HEK293 (cell line): ENCODE measurements at regions not wholly inside any gene's neighbourhood (a gene's known extent, or its start where the extent isn't known, plus 50 kb on each side); places are given as distances from the start of the nearest gene placed in this dataset.

Experiments used
- CTCF ChIA-PET: fragments of 350-600 bp; formaldehyde crosslinking; extraction: SDS; loops from one replicate; lab custom pipeline; 2021; ENCODE audit warnings: antibody characterized with exemption; lab: Yijun Ruan, JAX
- POLR2A ChIA-PET: fragments of 300-600 bp; formaldehyde crosslinking; extraction: SDS; loops from one replicate; lab custom pipeline; 2020; ENCODE audit warnings: antibody characterized with exemption, inconsistent platforms; lab: Yijun Ruan, JAX
- H3K27ac ChIP-seq: fragments of 200-500 bp; sonication (Bioruptor generic); 2 replicates; pipeline ENCODE4 v1.5.1; 2014; ENCODE audit warnings: low read depth, low read length, control low read depth, inconsistent platforms; ENCODE audit errors: extremely low read depth
- H3K36me3 ChIP-seq, 2 experiments: fragments of 200-500 bp in 1 of 2; sonication (Bioruptor generic) in 1 of 2; 1 replicate in 1 of 2; 2 replicates in 1 of 2; pipeline ENCODE4 v1.5.1; 2014 to 2017; ENCODE audit warnings: inconsistent platforms in 2 of 2, low read length in 2 of 2; ENCODE audit not compliant: control insufficient read depth in 2 of 2, insufficient read depth in 1 of 2
- H3K4me1 ChIP-seq: fragments of 200-500 bp; sonication (Bioruptor generic); 2 replicates; pipeline ENCODE4 v1.5.1; 2014; ENCODE audit warnings: mild to moderate bottlenecking, low read length, inconsistent platforms; ENCODE audit not compliant: control insufficient read depth, insufficient read depth
- H3K4me3 ChIP-seq: 2 replicates; pipeline ENCODE4 v1.5.1; 2011; ENCODE audit warnings: low read depth, mild to moderate bottlenecking, control low read depth, low read length, moderate library complexity
- H3K9me3 ChIP-seq: fragments of 200-500 bp; sonication (Bioruptor generic); 2 replicates; pipeline ENCODE4 v1.5.1; 2014; ENCODE audit warnings: low read depth, low read length, inconsistent platforms; ENCODE audit not compliant: control insufficient read depth, insufficient read depth
- BCL11B ChIP-seq: fragments of 450-650 bp; formaldehyde crosslinking; IDR thresholded peaks from 2 replicates; pipeline ENCODE4 v1.5.1; 2016; ENCODE audit warnings: low read depth, missing biosample characterization, missing genetic modification characterization
- HIC1 ChIP-seq: fragments of 450-650 bp; formaldehyde crosslinking; IDR thresholded peaks from 2 replicates; pipeline ENCODE4 v1.5.1; 2016; ENCODE audit warnings: missing biosample characterization, missing genetic modification characterization
- HOXA7 ChIP-seq: sonication (generic); formaldehyde crosslinking; IDR thresholded peaks from 2 replicates; pipeline ENCODE4 v1.8.1; 2022; ENCODE audit warnings: missing genetic modification reagents, borderline replicate concordance
- IKZF3 ChIP-seq: fragments of 450-650 bp; IDR thresholded peaks from 2 replicates; pipeline ENCODE4 v1.5.0; 2018; ENCODE audit warnings: missing biosample characterization, mild to moderate bottlenecking, missing genetic modification characterization, moderate library complexity
- KLF8 ChIP-seq: fragments of 450-650 bp; formaldehyde crosslinking; IDR thresholded peaks from 2 replicates; pipeline ENCODE4 v1.5.1; 2016; ENCODE audit warnings: missing biosample characterization, missing genetic modification characterization
- TRIM28 ChIP-seq: IDR thresholded peaks from 2 replicates; pipeline ENCODE4 v1.6.1; 2011; ENCODE audit warnings: low read length, control low read depth, borderline replicate concordance
- WT1 ChIP-seq: fragments of 450-650 bp; formaldehyde crosslinking; IDR thresholded peaks from 2 replicates; pipeline ENCODE4 v1.5.1; 2016; ENCODE audit warnings: missing biosample characterization, missing genetic modification characterization
- ZBTB48 ChIP-seq: fragments of 450-650 bp; formaldehyde crosslinking; IDR thresholded peaks from 2 replicates; pipeline ENCODE4 v1.5.1; 2016; ENCODE audit warnings: missing biosample characterization, missing genetic modification characterization
- ZNF10 ChIP-seq: fragments of 450-650 bp; formaldehyde crosslinking; IDR thresholded peaks from 2 replicates; pipeline ENCODE4 v1.5.1; 2017; ENCODE audit warnings: missing biosample characterization, missing genetic modification characterization
- ZNF121 ChIP-seq: fragments of 450-650 bp; formaldehyde crosslinking; IDR thresholded peaks from 2 replicates; pipeline ENCODE4 v1.5.1; 2016; ENCODE audit warnings: missing biosample characterization, missing genetic modification characterization
- ZNF132 ChIP-seq: fragments of 450-650 bp; formaldehyde crosslinking; IDR thresholded peaks from 2 replicates; pipeline ENCODE4 v1.5.1; 2017; ENCODE audit warnings: missing biosample characterization, missing genetic modification characterization, borderline replicate concordance
- ZNF221 ChIP-seq: fragments of 450-650 bp; formaldehyde crosslinking; IDR thresholded peaks from 2 replicates; pipeline ENCODE4 v1.5.1; 2017; ENCODE audit warnings: missing biosample characterization, missing genetic modification characterization, borderline replicate concordance
- ZNF223 ChIP-seq: fragments of 450-650 bp; formaldehyde crosslinking; IDR thresholded peaks from 2 replicates; pipeline ENCODE4 v1.5.1; 2016; ENCODE audit warnings: missing biosample characterization, missing genetic modification characterization
- ZNF645 ChIP-seq: fragments of 450-650 bp; formaldehyde crosslinking; IDR thresholded peaks from 2 replicates; pipeline ENCODE4; 2016; ENCODE audit warnings: missing biosample characterization, missing genetic modification characterization
- ZNF654 ChIP-seq: fragments of 450-650 bp; formaldehyde crosslinking; IDR thresholded peaks from 2 replicates; pipeline ENCODE4 v1.5.1; 2016; ENCODE audit warnings: low read depth, missing biosample characterization, missing genetic modification characterization
- TF ChIP-seq, protein P1 (sequence below): fragments of 450-650 bp; formaldehyde crosslinking; IDR thresholded peaks from 2 replicates; pipeline ENCODE4 v1.5.1; 2017; ENCODE audit warnings: missing biosample characterization, missing genetic modification characterization
- TF ChIP-seq, protein P2 (sequence below): fragments of 450-650 bp; formaldehyde crosslinking; conservative IDR thresholded peaks from 2 replicates; pipeline ENCODE4 v1.5.1; 2016; ENCODE audit warnings: low read depth, missing biosample characterization, missing genetic modification characterization

- Histone ChIP-seq H3K27ac (no peak overlapping the region), H3K9me3 (no peaks in the 10 kb centered on the region), H3K36me3 (no peaks in the 10 kb centered on the region), H3K4me1 (no peaks in the 10 kb centered on the region), H3K4me3 (no peak overlapping the region)
- ChIA-PET CTCF (interaction anchor here (0.6 to 1.3 kb wide), 3 partner anchors 10 to 434 kb away, joined by 3 to 5 read pairs (median 3); no protein-coding TSS in a partner anchor), POLR2A (interaction anchor here (0.5 kb wide), 1 partner anchor 780 kb away, joined by 10 read pairs; no protein-coding TSS in a partner anchor)
- TF ChIP-seq BCL11B (tag by site-specific recombination) = no peak
- TF ChIP-seq HOXA7 (CRISPR knock-in tag) = no peak
- TF ChIP-seq ZNF645 = no peak
- TF ChIP-seq ZNF10 = no peak
- no peak for TF ChIP-seq ZNF654 (tag by site-specific recombination)
- TF ChIP-seq ZNF223 (tag by site-specific recombination) = no peak
- TF ChIP-seq ZNF121 (tag by site-specific recombination) = no peak
Observed at GRCh38 chr6:168804331-168804730, 363.3 kb downstream of the SMOC2 start.

GRCh38 chr6:168803874-168804273 is 362.9 kb downstream of the SMOC2 start:
- ChIA-PET POLR2A (interaction anchor here (0.5 kb wide), 1 partner anchor 780 kb away, joined by 10 read pairs; no protein-coding TSS in a partner anchor), CTCF (interaction anchor here (0.6 to 1.3 kb wide), 3 partner anchors 10 to 433 kb away, joined by 3 to 5 read pairs (median 3); no protein-coding TSS in a partner anchor)
- H3K4me1 ChIP-seq = no peaks in the 10 kb centered on the region
- H3K4me3 ChIP-seq = no peak overlapping the region
- H3K9me3 ChIP-seq = no peaks in the 10 kb centered on the region
- H3K36me3 ChIP-seq = no peaks in the 10 kb centered on the region
- H3K27ac ChIP-seq = no peak overlapping the region
- TF ChIP-seq ZNF221 (tag by site-specific recombination) = no peak
- TF ChIP-seq HIC1 (tag by site-specific recombination) = no peak
- TF ChIP-seq ZBTB48 = no peak
- no peak for TF ChIP-seq KLF8 (tag by site-specific recombination)
- TF ChIP-seq TRIM28 = no peak
- TF ChIP-seq IKZF3 (tag by site-specific recombination) = no peak

GRCh38 chr6:168799067-168799466 is 358.1 kb downstream of the SMOC2 start:
- H3K36me3 ChIP-seq = no peaks in the 10 kb centered on the region
- CTCF ChIA-PET = no interaction called here
- H3K27ac ChIP-seq = no peak overlapping the region
- no peaks in the 10 kb centered on the region for H3K9me3 ChIP-seq
- POLR2A ChIA-PET = no interaction called here
- TF ChIP-seq WT1 (tag by site-specific recombination) = no peak
- TF ChIP-seq, protein P1, sequence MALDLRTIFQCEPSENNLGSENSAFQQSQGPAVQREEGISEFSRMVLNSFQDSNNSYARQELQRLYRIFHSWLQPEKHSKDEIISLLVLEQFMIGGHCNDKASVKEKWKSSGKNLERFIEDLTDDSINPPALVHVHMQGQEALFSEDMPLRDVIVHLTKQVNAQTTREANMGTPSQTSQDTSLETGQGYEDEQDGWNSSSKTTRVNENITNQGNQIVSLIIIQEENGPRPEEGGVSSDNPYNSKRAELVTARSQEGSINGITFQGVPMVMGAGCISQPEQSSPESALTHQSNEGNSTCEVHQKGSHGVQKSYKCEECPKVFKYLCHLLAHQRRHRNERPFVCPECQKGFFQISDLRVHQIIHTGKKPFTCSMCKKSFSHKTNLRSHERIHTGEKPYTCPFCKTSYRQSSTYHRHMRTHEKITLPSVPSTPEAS (tag by site-specific recombination) = no peak
- no peak for TF ChIP-seq ZNF132 (tag by site-specific recombination)
- TF ChIP-seq, protein P2, sequence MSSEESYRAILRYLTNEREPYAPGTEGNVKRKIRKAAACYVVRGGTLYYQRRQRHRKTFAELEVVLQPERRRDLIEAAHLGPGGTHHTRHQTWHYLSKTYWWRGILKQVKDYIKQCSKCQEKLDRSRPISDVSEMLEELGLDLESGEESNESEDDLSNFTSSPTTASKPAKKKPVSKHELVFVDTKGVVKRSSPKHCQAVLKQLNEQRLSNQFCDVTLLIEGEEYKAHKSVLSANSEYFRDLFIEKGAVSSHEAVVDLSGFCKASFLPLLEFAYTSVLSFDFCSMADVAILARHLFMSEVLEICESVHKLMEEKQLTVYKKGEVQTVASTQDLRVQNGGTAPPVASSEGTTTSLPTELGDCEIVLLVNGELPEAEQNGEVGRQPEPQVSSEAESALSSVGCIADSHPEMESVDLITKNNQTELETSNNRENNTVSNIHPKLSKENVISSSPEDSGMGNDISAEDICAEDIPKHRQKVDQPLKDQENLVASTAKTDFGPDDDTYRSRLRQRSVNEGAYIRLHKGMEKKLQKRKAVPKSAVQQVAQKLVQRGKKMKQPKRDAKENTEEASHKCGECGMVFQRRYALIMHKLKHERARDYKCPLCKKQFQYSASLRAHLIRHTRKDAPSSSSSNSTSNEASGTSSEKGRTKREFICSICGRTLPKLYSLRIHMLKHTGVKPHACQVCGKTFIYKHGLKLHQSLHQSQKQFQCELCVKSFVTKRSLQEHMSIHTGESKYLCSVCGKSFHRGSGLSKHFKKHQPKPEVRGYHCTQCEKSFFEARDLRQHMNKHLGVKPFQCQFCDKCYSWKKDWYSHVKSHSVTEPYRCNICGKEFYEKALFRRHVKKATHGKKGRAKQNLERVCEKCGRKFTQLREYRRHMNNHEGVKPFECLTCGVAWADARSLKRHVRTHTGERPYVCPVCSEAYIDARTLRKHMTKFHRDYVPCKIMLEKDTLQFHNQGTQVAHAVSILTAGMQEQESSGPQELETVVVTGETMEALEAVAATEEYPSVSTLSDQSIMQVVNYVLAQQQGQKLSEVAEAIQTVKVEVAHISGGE (tag by site-specific recombination) = no peak
- no peak overlapping the region for H3K4me3 ChIP-seq
- no peaks in the 10 kb centered on the region for H3K4me1 ChIP-seq
